K562 (cell line): ENCODE measurements at regions not wholly inside any gene's neighbourhood (a gene's known extent, or its start where the extent isn't known, plus 50 kb on each side); places are given as distances from the start of the nearest gene placed in this dataset.

Experiments used
- CC2D1A ChIP-seq: fragments of 450-650 bp; IDR thresholded peaks from 2 replicates; pipeline ENCODE4 v1.6.1; 2017; ENCODE audit warnings: mild to moderate bottlenecking
- E2F3 ChIP-seq: fragments of 250-450 bp; sonication (Bioruptor Pico); IDR thresholded peaks from 2 replicates; pipeline ENCODE4 v1.4.0; 2020; ENCODE audit warnings: mild to moderate bottlenecking
- ELF4 ChIP-seq: fragments of 450-650 bp; formaldehyde crosslinking; IDR thresholded peaks from 2 replicates; pipeline ENCODE4 v1.4.0; 2022; ENCODE audit warnings: missing genetic modification characterization
- FOXK2 ChIP-seq, 2 experiments: fragments of 450-650 bp; IDR thresholded peaks in 1 of 2; conservative IDR thresholded peaks in 1 of 2; 2 replicates each; pipeline ENCODE4 v1.6.1; 2016; ENCODE audit warnings: low read depth in 2 of 2, mild to moderate bottlenecking in 1 of 2
- NONO ChIP-seq, 2 experiments: fragments of 200-400 bp in 1 of 2; fragments of 450-650 bp in 1 of 2; formaldehyde crosslinking in 1 of 2; IDR thresholded peaks; 2 replicates each; pipeline ENCODE4 v1.6.1; 2017; ENCODE audit warnings: low read depth in 2 of 2, mild to moderate bottlenecking in 2 of 2, moderate library complexity in 2 of 2, low read length in 1 of 2
- RBM34 ChIP-seq: fragments of 200-400 bp; formaldehyde crosslinking; IDR thresholded peaks from 2 replicates; pipeline ENCODE4 v1.6.1; 2018; ENCODE audit warnings: low read length, borderline replicate concordance; ENCODE audit not compliant: insufficient read depth
- SLC30A9 ChIP-seq: fragments of 250-450 bp; sonication (Bioruptor Pico); IDR thresholded peaks from 2 replicates; pipeline ENCODE4 v1.8.0; 2022; ENCODE audit warnings: mild to moderate bottlenecking, moderate library complexity
- STAT5A ChIP-seq: IDR thresholded peaks from 2 replicates; pipeline ENCODE4 v1.6.1; 2012; ENCODE audit warnings: low read length, inconsistent platforms, borderline replicate concordance
- TAF9B ChIP-seq: fragments of 450-650 bp; IDR thresholded peaks from 2 replicates; pipeline ENCODE4 v1.6.1; 2018; ENCODE audit warnings: mild to moderate bottlenecking; ENCODE audit not compliant: partially characterized antibody
- ZBED1 ChIP-seq: IDR thresholded peaks from 2 replicates; pipeline ENCODE4 v1.6.1; 2014
- ZNF551 ChIP-seq: fragments of 250-450 bp; sonication (Bioruptor Pico); IDR thresholded peaks from 2 replicates; pipeline ENCODE4 v1.5.0; 2021; ENCODE audit warnings: mild to moderate bottlenecking, moderate library complexity
- ZNF644 ChIP-seq: fragments of 200-800 bp; sonication (Bioruptor generic); IDR thresholded peaks from 2 replicates; pipeline ENCODE4 v1.6.1; 2016; ENCODE audit warnings: low read depth, missing genetic modification characterization, missing compliant biosample characterization
- TF ChIP-seq, protein P1 (sequence below): fragments of 450-650 bp; formaldehyde crosslinking; IDR thresholded peaks from 2 replicates; pipeline ENCODE4 v1.4.0; 2022; ENCODE audit warnings: missing genetic modification characterization
- TF ChIP-seq, protein P2 (sequence below): sonication (generic); formaldehyde crosslinking; IDR thresholded peaks from 2 replicates; pipeline ENCODE4 v1.8.1; 2023; ENCODE audit warnings: mild to moderate bottlenecking, missing genetic modification reagents
- TF ChIP-seq, protein P3 (sequence below): fragments of 450-650 bp; IDR thresholded peaks from 2 replicates; pipeline ENCODE4 v1.6.1; 2016; ENCODE audit warnings: mild to moderate bottlenecking, moderate library complexity

DNA sequence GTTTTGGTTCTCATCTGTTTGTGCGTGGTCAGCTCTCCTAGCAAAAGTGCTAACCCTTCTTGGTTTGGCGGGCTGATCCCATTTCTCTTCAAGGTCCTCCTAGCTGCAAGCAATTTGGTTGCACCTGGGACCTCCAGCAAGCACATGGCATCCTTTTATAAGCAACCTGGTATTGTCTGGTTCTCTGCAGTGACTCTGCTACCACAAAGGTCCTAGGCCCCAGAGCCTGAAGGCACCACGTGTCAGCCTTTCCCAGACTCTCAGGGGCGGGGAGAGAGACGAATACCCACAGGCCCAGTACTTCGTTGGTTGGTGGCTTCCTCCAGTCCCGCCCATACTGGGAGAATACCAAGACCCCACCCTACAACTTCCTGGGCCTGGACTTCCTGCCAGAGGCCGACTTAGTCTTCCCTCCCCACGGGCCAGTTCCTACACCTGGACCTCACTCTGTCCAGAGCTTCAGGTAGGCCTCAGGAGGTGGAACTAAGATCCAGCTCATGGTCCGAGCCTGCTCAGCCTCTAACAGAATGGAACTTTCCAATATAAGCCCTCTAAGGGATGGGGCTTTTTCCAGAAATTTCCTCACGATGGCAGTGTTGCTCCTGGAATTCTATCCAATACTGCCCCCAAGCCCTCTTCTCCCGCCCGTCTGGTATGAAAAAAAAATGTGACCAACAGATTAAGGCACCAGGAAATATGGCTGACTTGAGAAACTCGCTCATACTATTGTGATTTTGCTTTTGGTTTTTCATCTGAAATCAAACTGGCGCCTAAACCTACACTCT, 192.5 kb upstream of the STK26 start (continued):
- TF ChIP-seq, protein P1, sequence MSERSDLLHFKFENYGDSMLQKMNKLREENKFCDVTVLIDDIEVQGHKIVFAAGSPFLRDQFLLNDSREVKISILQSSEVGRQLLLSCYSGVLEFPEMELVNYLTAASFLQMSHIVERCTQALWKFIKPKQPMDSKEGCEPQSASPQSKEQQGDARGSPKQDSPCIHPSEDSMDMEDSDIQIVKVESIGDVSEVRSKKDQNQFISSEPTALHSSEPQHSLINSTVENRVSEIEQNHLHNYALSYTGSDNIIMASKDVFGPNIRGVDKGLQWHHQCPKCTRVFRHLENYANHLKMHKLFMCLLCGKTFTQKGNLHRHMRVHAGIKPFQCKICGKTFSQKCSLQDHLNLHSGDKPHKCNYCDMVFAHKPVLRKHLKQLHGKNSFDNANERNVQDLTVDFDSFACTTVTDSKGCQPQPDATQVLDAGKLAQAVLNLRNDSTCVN = no peak
- no peak for TF ChIP-seq E2F3 (CRISPR knock-in tag)
- TF ChIP-seq STAT5A = no peak
- TF ChIP-seq SLC30A9 = no peak
- TF ChIP-seq, protein P2, sequence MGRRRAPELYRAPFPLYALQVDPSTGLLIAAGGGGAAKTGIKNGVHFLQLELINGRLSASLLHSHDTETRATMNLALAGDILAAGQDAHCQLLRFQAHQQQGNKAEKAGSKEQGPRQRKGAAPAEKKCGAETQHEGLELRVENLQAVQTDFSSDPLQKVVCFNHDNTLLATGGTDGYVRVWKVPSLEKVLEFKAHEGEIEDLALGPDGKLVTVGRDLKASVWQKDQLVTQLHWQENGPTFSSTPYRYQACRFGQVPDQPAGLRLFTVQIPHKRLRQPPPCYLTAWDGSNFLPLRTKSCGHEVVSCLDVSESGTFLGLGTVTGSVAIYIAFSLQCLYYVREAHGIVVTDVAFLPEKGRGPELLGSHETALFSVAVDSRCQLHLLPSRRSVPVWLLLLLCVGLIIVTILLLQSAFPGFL = no peak
- TF ChIP-seq NONO (IDR thresholded peaks at IDR 0.05; ENCODE audit: low read depth in 2 of 2, low read length in 1 of 2) = peak in 1 of 2 experiments; percentile 86; a peak in 2 of 4 replicates
- TF ChIP-seq ZBED1 = no peak
- TF ChIP-seq ELF4 (CRISPR knock-in tag) = no peak
- 0 out of 2 replicates have a peak, but pooled peaks have one; percentile 33 for TF ChIP-seq ZNF644 (tag)
- TF ChIP-seq FOXK2 (conservative IDR thresholded peaks at IDR 0.05 in 1 of 2, IDR thresholded peaks at IDR 0.05 in 1 of 2; ENCODE audit: low read depth in 2 of 2) = peak in 1 of 2 experiments; percentile 80; a peak in 2 of 4 replicates
- TF ChIP-seq, protein P3, sequence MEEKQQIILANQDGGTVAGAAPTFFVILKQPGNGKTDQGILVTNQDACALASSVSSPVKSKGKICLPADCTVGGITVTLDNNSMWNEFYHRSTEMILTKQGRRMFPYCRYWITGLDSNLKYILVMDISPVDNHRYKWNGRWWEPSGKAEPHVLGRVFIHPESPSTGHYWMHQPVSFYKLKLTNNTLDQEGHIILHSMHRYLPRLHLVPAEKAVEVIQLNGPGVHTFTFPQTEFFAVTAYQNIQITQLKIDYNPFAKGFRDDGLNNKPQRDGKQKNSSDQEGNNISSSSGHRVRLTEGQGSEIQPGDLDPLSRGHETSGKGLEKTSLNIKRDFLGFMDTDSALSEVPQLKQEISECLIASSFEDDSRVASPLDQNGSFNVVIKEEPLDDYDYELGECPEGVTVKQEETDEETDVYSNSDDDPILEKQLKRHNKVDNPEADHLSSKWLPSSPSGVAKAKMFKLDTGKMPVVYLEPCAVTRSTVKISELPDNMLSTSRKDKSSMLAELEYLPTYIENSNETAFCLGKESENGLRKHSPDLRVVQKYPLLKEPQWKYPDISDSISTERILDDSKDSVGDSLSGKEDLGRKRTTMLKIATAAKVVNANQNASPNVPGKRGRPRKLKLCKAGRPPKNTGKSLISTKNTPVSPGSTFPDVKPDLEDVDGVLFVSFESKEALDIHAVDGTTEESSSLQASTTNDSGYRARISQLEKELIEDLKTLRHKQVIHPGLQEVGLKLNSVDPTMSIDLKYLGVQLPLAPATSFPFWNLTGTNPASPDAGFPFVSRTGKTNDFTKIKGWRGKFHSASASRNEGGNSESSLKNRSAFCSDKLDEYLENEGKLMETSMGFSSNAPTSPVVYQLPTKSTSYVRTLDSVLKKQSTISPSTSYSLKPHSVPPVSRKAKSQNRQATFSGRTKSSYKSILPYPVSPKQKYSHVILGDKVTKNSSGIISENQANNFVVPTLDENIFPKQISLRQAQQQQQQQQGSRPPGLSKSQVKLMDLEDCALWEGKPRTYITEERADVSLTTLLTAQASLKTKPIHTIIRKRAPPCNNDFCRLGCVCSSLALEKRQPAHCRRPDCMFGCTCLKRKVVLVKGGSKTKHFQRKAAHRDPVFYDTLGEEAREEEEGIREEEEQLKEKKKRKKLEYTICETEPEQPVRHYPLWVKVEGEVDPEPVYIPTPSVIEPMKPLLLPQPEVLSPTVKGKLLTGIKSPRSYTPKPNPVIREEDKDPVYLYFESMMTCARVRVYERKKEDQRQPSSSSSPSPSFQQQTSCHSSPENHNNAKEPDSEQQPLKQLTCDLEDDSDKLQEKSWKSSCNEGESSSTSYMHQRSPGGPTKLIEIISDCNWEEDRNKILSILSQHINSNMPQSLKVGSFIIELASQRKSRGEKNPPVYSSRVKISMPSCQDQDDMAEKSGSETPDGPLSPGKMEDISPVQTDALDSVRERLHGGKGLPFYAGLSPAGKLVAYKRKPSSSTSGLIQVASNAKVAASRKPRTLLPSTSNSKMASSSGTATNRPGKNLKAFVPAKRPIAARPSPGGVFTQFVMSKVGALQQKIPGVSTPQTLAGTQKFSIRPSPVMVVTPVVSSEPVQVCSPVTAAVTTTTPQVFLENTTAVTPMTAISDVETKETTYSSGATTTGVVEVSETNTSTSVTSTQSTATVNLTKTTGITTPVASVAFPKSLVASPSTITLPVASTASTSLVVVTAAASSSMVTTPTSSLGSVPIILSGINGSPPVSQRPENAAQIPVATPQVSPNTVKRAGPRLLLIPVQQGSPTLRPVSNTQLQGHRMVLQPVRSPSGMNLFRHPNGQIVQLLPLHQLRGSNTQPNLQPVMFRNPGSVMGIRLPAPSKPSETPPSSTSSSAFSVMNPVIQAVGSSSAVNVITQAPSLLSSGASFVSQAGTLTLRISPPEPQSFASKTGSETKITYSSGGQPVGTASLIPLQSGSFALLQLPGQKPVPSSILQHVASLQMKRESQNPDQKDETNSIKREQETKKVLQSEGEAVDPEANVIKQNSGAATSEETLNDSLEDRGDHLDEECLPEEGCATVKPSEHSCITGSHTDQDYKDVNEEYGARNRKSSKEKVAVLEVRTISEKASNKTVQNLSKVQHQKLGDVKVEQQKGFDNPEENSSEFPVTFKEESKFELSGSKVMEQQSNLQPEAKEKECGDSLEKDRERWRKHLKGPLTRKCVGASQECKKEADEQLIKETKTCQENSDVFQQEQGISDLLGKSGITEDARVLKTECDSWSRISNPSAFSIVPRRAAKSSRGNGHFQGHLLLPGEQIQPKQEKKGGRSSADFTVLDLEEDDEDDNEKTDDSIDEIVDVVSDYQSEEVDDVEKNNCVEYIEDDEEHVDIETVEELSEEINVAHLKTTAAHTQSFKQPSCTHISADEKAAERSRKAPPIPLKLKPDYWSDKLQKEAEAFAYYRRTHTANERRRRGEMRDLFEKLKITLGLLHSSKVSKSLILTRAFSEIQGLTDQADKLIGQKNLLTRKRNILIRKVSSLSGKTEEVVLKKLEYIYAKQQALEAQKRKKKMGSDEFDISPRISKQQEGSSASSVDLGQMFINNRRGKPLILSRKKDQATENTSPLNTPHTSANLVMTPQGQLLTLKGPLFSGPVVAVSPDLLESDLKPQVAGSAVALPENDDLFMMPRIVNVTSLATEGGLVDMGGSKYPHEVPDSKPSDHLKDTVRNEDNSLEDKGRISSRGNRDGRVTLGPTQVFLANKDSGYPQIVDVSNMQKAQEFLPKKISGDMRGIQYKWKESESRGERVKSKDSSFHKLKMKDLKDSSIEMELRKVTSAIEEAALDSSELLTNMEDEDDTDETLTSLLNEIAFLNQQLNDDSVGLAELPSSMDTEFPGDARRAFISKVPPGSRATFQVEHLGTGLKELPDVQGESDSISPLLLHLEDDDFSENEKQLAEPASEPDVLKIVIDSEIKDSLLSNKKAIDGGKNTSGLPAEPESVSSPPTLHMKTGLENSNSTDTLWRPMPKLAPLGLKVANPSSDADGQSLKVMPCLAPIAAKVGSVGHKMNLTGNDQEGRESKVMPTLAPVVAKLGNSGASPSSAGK = peak; percentile 90
- no peak for TF ChIP-seq ZNF551 (CRISPR knock-in tag)
- TF ChIP-seq TAF9B = peak; percentile 26
- TF ChIP-seq RBM34 = no peak
- TF ChIP-seq CC2D1A = peak; percentile 63; the same call in 1 of the 2 replicates
